ENCODE measurements at regions not wholly inside any gene's neighbourhood (a gene's known extent, or its start where the extent isn't known, plus 50 kb on each side); places are given as distances from the start of the nearest gene placed in this dataset.

DNA sequence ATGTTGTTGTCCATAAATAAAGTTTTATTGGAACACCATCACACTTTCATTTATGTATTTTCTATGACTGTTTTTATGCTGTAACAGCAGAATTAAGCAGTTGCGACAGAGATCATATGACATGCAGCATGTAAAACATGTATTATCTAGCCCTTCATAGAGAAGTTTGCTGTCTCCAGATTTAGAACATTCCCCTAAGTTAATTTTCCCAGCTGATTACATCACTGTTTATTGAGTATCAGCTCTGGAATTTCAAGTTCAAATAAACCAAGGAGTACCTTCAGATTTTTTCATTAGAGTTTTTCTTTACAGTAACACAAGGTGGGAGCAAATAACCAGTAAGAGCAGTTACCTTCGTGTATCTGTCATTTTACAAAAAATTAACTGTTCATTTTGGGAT is 792.8 kb downstream of the USP25 start:
- ATAC-seq = no peak

GRCh38 chr21:16530656-16531055 is 800.9 kb downstream of the USP25 start:
- H3K36me3 ChIP-seq (ENCODE audit: low read depth) = no peaks in the 10 kb centered on the region
- no peaks in the 10 kb centered on the region for H3K9me3 ChIP-seq
- no peaks in the 10 kb centered on the region for H3K4me1 ChIP-seq (ENCODE audit: low read depth)
- no peak overlapping the region for H3K4me3 ChIP-seq
- TF ChIP-seq, protein P1, sequence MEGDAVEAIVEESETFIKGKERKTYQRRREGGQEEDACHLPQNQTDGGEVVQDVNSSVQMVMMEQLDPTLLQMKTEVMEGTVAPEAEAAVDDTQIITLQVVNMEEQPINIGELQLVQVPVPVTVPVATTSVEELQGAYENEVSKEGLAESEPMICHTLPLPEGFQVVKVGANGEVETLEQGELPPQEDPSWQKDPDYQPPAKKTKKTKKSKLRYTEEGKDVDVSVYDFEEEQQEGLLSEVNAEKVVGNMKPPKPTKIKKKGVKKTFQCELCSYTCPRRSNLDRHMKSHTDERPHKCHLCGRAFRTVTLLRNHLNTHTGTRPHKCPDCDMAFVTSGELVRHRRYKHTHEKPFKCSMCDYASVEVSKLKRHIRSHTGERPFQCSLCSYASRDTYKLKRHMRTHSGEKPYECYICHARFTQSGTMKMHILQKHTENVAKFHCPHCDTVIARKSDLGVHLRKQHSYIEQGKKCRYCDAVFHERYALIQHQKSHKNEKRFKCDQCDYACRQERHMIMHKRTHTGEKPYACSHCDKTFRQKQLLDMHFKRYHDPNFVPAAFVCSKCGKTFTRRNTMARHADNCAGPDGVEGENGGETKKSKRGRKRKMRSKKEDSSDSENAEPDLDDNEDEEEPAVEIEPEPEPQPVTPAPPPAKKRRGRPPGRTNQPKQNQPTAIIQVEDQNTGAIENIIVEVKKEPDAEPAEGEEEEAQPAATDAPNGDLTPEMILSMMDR (IDR thresholded peaks at IDR 0.05) = no peak
- intact Hi-C loops (cut with DNase I, micrococcal nuclease) = no loop called here
- no peak for DNase-seq
- ATAC-seq = no peak

More for the DNA sequence above, 792.8 kb downstream of the USP25 start:
- intact Hi-C loops (cut with DNase I, micrococcal nuclease) = no loop called here
- Histone ChIP-seq H3K4me1 (ENCODE audit: low read depth) (no peaks in the 10 kb centered on the region), H3K9me3 (no peaks in the 10 kb centered on the region), H3K4me3 (no peak overlapping the region), H3K36me3 (ENCODE audit: low read depth) (no peaks in the 10 kb centered on the region)
- no peak for DNase-seq
- TF ChIP-seq, protein P1 (IDR thresholded peaks at IDR 0.05) = no peak

GRCh38 chr21:16532840-16533239 is 803.1 kb downstream of the USP25 start:
- H3K4me3 ChIP-seq = no peak overlapping the region
- TF ChIP-seq, protein P1 (IDR thresholded peaks at IDR 0.05) = no peak
- no peaks in the 10 kb centered on the region for H3K9me3 ChIP-seq
- H3K4me1 ChIP-seq (ENCODE audit: low read depth) = no peaks in the 10 kb centered on the region
- no peak for DNase-seq
- intact Hi-C loops (cut with DNase I, micrococcal nuclease) = no loop called here
- no peaks in the 10 kb centered on the region for H3K36me3 ChIP-seq (ENCODE audit: low read depth)
- no peak for ATAC-seq

DNA sequence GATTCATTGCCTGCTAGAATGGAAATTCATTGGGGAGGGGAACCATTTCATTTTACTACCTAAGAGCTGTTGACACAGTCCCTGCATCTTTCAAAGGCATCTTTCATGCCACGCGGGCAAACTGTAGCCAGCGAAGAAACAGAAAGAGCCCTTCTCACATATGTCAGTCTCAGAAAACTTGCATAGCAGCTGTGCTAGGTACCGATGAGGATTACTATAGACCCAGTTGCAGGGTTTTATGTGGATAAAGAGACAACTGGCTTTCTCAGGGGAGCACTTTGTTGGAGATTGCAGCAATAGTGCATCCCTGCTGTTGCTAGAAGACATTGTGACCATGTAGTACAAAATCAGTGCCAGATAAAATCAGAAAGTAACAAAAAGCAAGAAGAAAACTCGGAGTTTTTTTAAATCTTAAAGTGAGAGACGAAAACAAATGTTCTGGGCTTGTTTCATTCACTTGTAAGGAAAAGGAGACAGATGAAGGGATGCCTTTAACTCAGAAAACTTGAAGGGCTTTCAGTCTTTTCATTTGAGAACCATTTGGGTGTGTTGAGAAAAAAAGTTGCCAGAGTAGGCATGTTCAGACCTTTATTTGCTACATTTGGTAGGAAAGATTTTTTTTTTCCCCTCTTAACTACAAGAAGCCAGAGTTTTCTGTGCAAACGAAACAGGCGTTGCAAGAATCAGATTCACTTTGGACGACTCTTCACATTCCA is 804.1 kb downstream of the USP25 start:
- Histone ChIP-seq H3K4me3 (no peak overlapping the region), H3K36me3 (ENCODE audit: low read depth) (no peaks in the 10 kb centered on the region), H3K9me3 (no peaks in the 10 kb centered on the region), H3K4me1 (ENCODE audit: low read depth) (no peaks in the 10 kb centered on the region)
- DNase-seq (no peak), ATAC-seq (no peak)
- TF ChIP-seq, protein P1 (IDR thresholded peaks at IDR 0.05) = no peak
- intact Hi-C loops (cut with DNase I, micrococcal nuclease) = no loop called here

DNA sequence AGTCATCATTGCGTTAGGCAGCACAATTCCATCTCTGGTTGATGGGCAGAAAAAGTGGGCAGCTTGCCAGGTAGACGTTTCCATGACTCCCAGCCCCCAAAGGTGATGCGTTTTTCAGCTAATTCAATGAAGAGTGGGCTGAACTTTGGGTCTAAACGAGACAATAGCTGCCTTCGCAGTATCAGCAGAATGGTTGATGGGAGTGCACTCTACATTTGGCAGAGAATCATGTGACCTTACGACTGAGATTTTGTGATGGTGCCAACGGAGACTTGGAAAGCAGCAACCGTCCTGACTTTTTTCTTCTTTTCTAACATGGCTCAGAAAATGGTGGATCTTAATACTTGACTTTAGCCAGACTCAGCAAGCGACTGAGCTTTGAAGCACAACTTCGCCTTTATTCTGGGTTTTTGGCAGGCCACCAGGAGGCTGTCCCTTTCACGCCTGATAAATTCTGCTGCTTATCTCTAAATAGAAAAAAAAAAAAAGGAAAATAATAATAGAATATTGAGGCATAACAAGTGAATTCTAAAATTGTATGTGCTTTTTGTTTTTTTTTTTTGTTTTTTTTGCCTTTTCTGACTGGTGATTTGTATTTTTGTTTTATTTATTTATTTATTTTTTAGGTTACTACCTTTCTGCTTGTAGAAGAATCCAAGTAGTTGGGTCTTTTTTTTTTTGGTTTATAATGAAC is 804.8 kb downstream of the USP25 start:
- H3K4me1 ChIP-seq (ENCODE audit: low read depth) = no peaks in the 10 kb centered on the region
- H3K9me3 ChIP-seq = no peaks in the 10 kb centered on the region
- intact Hi-C loops (cut with DNase I, micrococcal nuclease) = no loop called here
- DNase-seq (peak in 2 of 3 donors; percentile 13 to 31), ATAC-seq (no peak)
- TF ChIP-seq, protein P1 (IDR thresholded peaks at IDR 0.05) = no peak
- H3K36me3 ChIP-seq (ENCODE audit: low read depth) = no peaks in the 10 kb centered on the region
- no peak overlapping the region for H3K4me3 ChIP-seq

Measured in mucosa of descending colon (tissue), 3 donors.